GM12892 (cell line): ENCODE measurements at regions not wholly inside any gene's neighbourhood (a gene's known extent, or its start where the extent isn't known, plus 50 kb on each side); places are given as distances from the start of the nearest gene placed in this dataset.
"Not testable (repeated sequence)": the region's sequence is repeated elsewhere in the genome, so short reads cannot be mapped to it uniquely, and the experiment has no call there.

Experiments used
- DNase-seq: peaks from one replicate; pipeline ENCODE4 v3.0.0; 2011; ENCODE audit not compliant: insufficient read length
- FAIRE-seq: peaks from 2 replicates; lab custom pipeline; 2011; peaks lifted over from hg19 to GRCh38; lab: Jason Lieb, UNC
- POLR2A ChIP-seq: IDR thresholded peaks from 2 replicates; pipeline ENCODE4 v1.6.1; 2011; ENCODE audit warnings: low read depth, low read length, control low read depth
- POLR2AphosphoS5 ChIP-seq: IDR thresholded peaks from 2 replicates; pipeline ENCODE4 v1.6.1; 2011; ENCODE audit warnings: low read depth, low read length, control low read depth
- TAF1 ChIP-seq: IDR thresholded peaks from 2 replicates; pipeline ENCODE4 v1.6.1; 2011; ENCODE audit warnings: low read depth, mild to moderate bottlenecking, control low read depth, low read length, borderline replicate concordance

DNA sequence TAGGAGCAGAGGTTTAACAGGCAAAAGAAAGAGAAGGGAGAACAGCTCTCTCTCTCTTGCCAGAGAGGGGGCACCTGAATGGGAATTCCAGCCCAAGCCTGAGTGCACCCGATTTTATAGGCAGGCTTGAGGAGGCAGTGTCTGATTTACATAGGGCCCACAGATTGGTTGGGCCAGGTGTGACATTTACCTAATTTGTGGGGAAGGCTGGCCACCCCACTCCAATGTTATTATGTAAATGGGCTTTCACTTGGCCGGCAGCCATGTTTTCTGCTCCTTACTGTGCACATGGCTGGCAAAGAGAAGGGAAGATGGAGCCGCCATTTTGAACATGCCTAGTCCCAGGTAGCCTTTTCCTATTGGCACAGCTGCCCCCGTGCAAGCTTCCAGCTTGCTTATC is 735.5 kb upstream of the AUTS2 start:
- TF ChIP-seq POLR2A (no peak), POLR2AphosphoS5 (no peak), TAF1 (no peak)
- DNase-seq (no peak), FAIRE-seq (no peak)

DNA sequence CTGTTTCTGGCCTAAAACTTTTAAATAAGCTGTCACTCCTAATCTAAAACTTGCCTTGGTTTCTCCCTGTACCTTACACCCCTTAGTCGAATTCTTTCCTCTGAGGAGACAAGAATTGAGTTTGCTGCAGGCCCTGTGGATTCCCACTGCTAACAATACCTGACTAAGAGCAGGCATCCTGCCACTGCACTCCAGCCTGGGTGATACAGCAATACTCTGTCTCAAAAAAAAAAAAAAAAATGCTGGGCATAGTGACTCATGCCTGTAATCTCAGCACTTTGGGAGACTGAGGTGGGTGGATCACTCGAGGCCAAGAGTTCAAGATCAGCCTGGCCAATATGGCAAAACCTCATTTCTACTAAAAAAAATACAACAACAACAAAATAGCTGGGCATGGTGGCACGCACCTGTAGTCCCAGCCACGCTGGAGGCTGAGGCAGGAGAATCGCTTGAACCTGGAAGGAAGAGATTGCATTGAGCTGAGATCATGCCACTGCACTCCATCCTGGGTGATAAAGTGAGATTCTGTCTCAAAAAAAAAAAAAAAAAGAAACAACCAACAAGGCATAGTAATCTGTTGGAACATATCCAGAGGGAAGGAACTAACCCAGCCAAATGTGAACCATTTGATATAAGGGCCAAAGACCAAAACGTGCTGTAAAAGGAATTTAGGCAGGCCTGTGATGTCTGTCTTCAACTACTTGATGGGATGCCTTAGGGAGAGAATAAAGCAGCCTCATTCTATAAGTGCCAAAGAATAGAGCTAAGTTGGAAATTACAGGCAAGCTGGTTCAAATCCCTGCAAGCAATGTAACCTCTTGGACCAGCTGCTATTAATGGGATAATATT is 732.7 kb upstream of the AUTS2 start:
- FAIRE-seq, result no peak
- no peak for DNase-seq
- TF ChIP-seq TAF1, result no peak
- TF ChIP-seq POLR2A, result no peak
- TF ChIP-seq POLR2AphosphoS5, result no peak

DNA sequence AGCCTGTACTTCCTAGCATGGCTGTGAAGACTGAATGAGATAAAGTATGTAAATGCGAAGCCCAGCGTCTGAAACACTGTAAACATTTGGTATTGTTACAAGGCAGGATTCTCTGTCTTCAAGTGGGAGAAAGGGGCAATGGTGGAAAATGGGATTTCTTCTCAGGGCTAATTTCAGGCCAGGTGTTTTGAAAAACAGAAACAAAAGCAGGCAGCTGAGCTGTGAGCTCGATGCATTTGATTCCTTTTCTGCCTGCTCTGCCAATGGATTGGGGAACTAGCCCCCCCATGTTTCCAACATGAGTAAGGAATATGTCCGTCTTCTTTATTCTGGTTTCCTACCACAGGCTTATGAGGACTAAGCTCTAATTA is 732.1 kb upstream of the AUTS2 start:
- no peak for TF ChIP-seq POLR2AphosphoS5
- no peak for TF ChIP-seq POLR2A
- no peak for DNase-seq
- no peak for FAIRE-seq

DNA sequence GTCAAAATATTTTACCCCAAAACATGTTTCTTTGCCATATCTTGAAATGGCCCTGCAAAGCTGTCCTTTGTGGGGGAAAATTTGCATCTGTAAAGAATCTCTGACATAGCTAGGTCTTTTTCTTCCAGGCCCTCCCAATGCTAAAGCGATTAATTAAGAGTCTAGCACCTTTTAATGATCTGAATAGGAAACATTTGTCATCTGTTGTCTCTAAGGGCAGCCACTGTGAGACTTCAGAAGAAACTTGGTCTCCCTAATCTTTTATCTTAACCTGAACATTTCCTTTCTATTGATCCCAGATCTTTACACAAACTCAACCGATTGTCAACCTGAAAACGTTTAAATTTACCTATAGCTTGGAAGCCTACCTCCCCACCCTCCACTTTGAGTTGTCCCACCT is 731.6 kb upstream of the AUTS2 start:
- not testable (repeated sequence) for FAIRE-seq, DNase-seq

DNA sequence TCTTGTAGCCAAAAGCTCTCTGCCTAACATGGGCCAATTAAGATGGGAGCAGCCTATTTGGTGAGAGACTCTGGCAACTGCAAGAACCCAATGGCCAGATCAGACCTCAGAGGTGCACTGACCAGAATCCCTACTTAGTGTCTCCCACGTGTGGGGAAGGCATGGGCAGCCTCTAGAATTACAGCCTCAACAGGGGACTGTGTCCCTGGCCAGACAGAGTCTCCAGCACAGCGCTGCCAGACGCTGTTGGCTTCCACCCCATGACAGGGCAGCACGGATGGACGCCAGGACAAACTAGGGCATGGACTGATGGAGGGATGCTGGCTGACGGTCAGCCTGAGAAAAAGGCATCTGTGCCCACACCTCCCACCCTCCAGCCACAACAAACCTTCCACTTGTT is 729.3 kb upstream of the AUTS2 start:
- no peak for DNase-seq
- TF ChIP-seq POLR2A (no peak), TAF1 (no peak), POLR2AphosphoS5 (no peak)
- no peak for FAIRE-seq

DNA sequence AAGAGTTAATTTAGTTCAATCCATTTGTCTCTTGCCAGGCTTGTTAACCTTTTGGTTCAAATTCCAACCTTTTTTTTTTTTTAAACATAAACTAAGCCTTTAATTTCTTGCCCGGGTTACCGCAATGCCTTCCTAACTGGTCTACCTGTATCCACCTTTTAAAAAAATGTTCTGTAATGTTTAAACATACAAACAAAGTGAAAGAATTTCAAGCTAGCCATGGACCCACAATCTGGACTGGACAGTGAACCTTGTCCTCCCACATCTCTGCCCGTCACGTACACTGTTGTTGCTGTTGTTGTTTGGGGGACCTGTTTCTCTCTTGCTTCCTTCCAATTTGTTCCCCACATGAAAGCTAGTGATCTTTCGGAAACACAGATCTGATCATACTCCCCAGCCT is 724.7 kb upstream of the AUTS2 start:
- TF ChIP-seq POLR2AphosphoS5 (no peak), POLR2A (no peak)
- no peak for FAIRE-seq
- no peak for DNase-seq

DNA sequence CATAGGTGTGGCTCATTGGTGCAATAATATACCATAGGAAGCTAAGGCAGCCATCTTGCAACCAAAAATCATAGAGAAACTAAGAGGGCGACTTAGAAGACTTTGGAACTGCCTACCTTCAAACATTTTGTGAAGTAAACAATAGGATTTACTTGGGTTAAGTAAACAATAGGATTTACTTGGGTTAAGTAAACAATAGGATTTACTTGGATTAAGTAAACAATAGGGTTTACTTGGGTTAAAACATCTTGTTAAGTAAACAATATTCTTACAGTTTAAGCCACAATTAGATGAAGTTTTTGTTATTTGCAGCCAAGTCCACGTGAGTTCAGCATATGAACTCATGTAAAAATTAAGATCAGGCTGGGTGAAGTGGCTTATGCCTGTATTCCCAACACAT is 722.4 kb upstream of the AUTS2 start:
- TF ChIP-seq TAF1 (no peak), POLR2AphosphoS5 (no peak), POLR2A (no peak)
- DNase-seq, result no peak
- no peak for FAIRE-seq

DNA sequence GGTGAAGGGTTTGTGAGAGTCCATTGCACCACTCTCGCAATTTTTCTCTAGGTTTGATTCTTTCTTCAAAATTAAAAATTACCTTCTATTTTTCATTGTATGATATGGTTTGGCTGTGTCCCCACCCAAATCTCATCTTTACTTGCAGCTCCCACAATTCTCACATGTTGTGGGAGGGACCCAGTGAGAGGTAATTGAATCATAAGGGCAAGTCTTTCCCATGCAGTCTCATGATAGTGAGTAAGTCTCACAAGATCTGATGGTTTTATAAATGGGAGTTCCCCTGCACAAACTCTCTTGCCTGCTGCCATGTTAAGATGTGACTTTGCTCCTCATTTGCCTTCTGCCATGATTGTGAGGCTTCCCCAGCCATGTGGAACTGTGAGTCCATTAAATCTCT is 711.2 kb upstream of the AUTS2 start:
- not testable (repeated sequence) for FAIRE-seq, DNase-seq

DNA sequence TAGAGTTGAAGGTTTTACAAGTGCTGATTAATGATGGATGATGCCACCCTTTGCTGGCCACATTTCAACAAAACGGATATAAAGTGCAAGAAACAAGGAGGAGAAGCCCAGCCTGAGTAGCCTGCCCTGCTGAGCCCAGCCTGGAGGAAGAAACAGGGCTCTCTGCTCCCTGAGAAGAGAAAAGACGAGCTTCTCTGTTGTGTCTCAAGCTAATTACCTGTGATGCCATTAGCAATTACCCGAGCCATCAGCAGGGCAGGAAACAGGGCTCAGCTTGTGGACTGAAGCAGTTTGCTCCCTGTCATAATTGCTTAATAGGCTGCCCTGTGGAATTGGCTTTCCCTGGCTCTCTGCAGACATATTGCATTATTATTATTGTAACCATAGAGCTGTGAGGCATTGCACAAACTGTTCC is 709.3 kb upstream of the AUTS2 start:
- TF ChIP-seq TAF1 (no peak), POLR2A (no peak), POLR2AphosphoS5 (no peak)
- FAIRE-seq (no peak), DNase-seq (no peak)

DNA sequence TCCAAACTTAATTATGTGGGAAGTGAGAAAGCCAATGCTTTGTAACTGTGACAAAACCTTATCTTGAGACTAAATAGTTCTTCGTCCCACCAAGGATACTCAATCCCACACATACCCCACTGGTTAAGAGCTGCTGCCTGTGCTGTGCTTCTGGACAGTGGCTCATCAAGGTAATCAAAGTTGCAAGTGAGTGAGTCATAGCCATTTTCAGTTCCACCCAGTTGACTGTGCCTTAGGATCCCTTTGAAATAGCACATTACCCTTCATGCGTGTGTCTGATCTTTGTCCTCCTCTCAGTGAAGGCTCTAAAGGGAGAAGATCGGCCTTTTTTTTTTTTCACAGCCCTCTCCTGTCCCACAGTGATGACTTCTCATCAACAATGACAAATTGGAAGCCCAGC is 706.0 kb upstream of the AUTS2 start:
- FAIRE-seq, result no peak
- TF ChIP-seq POLR2AphosphoS5 (no peak), POLR2A (no peak), TAF1 (no peak)
- DNase-seq, result no peak

DNA sequence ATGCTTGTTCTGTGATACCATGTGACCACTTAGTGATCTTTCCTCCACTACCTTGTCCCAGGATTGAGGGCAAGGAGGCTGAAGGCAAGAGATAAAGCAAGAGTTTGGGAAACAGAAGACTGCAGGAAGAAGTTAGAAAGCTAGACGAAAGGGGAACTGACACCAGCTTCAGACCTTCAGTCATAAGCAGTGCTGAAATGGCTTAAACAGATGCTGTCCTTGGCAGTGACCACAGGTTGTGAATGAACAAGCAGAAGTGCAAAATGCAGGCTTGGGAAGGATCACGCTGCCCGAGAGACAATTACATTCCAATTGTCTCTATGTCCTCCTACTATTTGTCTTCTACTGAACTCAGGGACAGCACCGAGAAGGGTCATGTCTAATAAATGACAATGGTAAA is 704.9 kb upstream of the AUTS2 start:
- TF ChIP-seq POLR2AphosphoS5, result no peak
- no peak for TF ChIP-seq TAF1
- no peak for TF ChIP-seq POLR2A
- no peak for DNase-seq
- no peak for FAIRE-seq

DNA sequence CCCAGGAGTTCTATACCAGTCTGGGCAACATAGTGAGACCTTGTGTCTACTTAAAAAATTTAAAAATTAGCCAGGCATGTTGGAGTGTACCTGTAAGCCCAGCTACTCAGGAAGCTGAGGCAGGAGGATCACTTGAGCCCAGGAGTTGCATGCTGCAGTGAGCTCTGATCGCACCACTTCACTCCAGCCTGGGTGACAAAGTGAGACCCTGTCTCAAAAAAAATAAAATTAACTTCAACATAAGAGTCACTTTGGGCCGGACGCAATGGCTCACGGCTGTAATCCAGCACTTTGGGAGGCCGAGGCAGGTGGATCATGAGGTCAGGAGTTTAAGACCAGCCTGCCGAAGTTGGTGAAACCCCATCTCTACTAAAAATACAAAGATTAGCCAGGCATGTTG is 699.1 kb upstream of the AUTS2 start:
- FAIRE-seq, DNase-seq: not testable (repeated sequence)

DNA sequence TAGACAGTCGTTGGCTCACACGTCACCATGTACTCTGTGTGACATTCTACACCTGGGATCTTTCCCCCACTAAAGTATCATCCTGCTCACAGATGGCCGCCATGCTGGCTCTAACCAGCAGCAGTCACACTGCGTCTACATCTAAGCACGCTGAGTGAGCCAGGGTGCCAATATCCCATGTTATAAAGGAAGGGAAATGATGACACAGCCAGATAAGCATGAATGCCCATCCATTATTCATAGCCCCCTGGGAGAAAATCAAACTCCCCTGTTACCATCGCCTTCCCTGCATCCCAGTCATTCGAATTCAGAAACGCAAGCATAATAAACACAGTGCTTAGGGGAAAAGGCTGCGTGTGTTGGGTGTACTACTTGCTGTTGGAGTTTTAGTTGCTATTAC is 698.2 kb upstream of the AUTS2 start:
- no peak for FAIRE-seq

More for the DNA sequence above, 698.2 kb upstream of the AUTS2 start:
- DNase-seq, result no peak
- TF ChIP-seq TAF1 (no peak), POLR2A (no peak), POLR2AphosphoS5 (no peak)
